NCI-H146 treated with DMSO at 0.1 percent for 48 hours (cell line): ENCODE measurements at regions not wholly inside any gene's neighbourhood (a gene's known extent, or its start where the extent isn't known, plus 50 kb on each side); places are given as distances from the start of the nearest gene placed in this dataset.
A peak's percentile ranks its signal among the peaks of the same experiment; 100 is the strongest.
"Not testable (repeated sequence)": the region's sequence is repeated elsewhere in the genome, so short reads cannot be mapped to it uniquely, and the experiment has no call there.

Experiments
- DNase-seq: peaks from one replicate; lab custom pipeline; 2025; ENCODE audit not compliant: unreplicated experiment; lab: John Stamatoyannopoulos, UW

DNA sequence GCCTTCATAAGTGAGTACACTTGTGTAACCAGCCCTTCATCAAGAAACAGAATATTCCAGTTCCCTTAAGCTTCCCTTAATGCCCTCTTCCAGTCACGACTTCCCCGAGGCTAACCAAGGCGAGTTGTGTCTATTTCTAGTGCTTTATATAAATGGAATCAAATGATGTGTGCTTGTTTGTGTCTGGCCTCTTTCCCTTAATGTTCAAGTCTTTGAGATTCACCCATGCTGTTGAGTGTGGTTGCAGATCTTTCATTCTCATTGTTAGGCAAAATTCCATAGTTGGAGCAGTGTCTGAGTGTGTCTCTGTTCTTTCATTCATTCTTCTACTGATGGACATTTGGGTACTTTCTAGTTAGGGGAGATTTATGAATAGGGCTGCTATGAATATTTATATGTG lies 135.0 kb downstream of the CEBPB start:
- DNase-seq, result no peak

DNA sequence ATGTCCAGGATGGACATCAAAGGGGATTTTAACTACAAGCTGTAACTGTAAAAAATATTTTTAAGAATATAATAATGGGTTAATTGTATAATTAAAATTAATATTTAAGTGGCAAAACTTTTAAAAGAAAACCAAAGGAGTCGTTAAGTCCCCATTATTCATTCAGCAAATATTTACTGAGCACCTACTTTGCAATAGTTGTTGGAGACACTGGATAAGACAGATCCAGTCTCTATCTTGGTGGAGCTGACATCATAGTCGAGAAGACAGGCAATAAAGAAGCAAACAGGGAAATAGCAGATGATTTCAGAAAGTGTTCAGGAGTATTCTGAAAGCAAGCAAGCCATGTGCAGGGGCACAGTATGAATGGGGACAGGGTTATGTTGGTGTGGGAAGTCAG lies 137.0 kb downstream of the CEBPB start:
- no peak for DNase-seq

- no peak for DNase-seq
Observed at GRCh38 chr20:50328222-50328979, 137.8 kb downstream of the CEBPB start.

DNA sequence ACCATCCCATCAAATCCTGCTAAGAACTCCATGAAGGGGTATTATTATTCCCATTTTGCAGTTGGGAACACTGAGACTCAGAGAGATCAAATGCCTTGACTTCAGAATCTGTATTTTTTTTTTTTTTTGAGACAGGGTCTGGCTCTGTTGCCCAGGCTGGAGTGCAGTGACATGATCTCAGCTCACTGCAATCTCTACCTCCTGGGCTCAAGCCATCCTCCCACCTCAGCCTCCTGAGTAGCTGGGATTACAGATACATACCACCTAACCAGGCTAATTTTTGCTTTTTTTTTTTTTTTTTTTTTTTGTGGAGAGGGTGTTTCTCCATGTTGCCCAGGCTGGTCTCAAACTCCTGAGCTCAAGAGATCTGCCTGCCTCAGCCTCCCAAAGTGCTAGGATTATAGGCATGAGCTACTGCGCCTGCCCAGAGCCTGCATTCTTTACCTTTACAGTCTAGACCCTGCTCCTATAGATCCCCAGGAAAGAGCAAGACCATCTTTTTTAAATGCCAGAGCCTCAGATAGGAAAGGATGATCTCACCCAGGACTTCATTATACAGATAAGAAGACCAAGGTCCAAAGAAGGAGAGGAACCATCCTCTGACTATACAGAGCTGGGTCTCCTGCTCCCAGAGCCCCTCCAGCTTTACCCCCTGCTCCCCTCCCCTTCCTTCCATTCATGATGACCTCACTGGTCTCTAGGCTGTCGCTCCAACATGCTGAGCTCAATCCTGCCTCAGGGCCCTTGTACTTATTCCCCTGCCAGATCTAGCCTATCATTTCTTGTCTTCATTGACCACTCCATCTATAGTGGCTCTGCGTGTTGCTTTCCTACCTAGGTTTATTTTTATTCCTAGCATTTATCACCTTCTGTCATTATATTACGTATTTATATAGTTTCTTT lies 138.6 kb downstream of the CEBPB start:
- DNase-seq, result no peak

DNA sequence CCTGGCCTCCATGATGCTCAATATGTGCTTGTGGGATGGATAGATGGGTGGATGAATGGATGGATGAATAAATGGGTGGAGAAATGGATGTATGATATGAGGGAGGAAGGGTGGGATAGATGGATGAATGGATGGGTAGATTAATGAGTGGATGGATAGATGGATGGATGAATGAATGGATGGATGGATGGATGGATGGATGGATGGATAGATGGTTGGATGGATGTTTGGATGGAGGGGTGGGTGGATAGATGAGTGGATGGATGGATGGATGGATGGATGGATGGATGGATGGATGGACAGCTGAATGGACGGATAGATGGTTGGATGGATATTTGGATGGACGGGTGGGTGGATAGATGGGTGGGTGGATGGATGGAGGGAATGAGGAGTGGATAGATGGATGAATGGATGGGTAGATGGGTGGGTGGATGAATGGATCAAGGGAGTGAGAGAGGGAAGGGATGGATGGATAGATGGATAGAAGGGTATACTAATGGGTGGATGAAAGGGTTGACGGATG lies 139.4 kb downstream of the CEBPB start:
- no peak for DNase-seq

DNA sequence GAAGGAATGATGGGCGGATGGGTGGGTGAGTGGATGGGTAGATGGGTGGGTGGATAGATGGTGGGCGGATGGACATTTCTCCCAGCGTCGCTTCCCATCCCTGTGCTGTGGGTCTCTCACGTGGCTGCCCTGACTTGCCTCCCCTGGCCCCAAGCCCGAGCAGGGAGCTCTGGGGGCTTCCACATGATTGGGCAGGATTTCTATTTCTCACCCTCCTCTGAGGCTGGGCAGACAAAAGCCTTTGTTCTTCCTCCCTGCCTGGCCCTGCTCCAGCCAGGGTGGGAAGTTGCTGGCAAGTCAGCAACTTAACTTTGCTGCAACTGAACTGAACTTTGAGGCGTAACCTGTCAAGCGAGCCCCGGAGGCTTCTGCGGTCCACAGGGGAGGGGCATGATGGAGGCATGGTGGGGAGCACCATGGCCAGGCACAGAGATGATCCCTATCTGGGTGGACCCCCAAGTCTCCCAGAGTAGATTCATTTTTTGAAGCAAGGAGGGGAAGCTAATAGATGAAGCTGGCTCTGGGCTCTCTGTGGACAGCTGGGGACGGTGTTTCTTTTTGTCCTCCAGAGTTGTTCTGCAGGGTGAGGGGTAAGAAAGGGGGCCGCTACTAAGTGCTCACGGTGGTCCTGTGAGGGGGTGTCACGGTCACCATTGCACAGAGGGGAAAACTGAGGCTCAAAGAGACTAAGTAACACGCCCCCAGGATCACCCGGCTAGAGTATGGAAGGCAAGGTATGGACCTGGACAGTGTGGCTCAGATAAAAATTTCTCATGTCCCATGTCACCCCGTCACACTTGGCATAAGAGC lies 140.1 kb downstream of the CEBPB start:
- DNase-seq, result no peak

- no peak for DNase-seq
Observed at GRCh38 chr20:50331469-50332363, 141.1 kb downstream of the CEBPB start.

- no peak for DNase-seq
Observed at GRCh38 chr20:50332491-50332980, 141.9 kb downstream of the CEBPB start.

GRCh38 chr20:50333131-50333670 lies 142.6 kb downstream of the CEBPB start:
- DNase-seq, result no peak

DNA sequence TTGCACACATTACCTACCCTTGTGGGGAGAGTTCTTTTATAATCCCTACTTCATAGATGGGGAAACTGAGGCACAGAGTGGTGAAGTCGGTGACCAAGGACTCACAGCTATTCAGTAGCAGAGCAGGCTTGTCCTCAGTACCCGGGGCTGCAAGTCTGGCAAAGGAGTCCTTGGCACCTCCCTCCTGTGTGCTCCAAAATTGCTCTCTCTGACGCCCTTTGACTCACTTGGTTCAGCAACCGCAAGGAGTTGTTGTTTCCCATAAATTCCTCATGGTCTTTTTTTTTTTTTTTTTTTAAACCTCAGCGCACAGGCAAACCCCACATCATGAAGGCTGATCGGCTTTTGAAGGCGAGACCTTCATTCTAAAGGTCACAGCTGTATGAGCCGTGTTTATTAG lies 143.2 kb downstream of the CEBPB start:
- DNase-seq, result no peak

- not testable (repeated sequence) for DNase-seq
Observed at GRCh38 chr20:50334512-50334911, 143.9 kb downstream of the CEBPB start.

DNA sequence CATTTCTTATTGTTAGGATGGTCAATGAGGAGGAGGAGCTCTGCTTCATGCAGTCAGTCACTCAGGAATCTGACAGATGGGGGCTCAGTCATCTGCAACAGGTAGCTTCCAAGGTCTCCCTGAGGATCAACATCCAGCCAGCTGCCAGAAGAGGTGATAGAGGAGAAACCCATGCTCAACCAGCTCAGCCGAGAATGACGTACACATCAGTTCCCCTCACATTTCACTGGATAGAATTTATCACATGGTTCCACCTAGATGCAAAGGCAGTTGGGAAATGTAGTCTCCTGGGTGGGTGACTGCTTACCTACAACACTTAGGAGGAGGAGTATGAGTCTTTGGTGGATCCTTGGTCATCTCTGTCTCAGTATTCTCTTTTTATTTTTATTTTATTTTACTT lies 144.5 kb downstream of the CEBPB start:
- DNase-seq, result peak; percentile 24

DNA sequence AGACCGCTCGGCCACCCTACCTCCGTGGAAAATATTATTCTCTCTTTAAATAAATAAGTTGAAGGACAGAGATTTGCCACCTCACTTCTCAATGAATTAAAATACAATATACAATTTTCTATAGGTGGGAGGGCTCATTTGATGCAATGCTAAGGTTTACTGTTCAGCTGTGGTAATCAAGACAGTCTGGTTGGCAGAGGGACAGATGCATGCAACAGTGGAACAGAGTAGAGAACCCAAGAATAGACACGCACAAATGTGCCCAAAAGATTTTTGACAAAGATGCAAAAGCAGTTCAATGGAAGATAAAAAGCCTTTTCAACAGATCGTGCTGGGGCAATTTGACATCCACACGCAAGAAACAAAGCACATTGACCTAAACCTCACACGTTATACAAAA lies 145.2 kb downstream of the CEBPB start:
- no peak for DNase-seq

DNA sequence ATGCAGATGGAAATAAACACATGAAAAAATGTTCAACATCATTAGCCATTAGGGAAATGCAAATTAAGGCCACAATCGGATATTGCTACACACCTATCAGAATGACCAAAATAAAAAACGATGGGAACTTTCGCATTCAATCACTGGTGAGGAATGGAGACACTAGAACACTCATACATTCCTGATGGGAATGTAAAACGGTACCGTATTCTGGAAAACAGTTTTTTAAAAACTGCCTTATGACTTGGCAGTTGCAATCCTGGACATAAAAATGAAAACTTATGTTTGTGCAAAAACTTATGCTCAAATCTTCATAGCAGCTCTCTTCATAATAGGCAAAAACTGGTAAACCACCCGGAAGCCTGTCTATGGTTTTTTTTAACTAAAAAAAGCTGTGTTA lies 146.0 kb downstream of the CEBPB start:
- DNase-seq, result no peak

DNA sequence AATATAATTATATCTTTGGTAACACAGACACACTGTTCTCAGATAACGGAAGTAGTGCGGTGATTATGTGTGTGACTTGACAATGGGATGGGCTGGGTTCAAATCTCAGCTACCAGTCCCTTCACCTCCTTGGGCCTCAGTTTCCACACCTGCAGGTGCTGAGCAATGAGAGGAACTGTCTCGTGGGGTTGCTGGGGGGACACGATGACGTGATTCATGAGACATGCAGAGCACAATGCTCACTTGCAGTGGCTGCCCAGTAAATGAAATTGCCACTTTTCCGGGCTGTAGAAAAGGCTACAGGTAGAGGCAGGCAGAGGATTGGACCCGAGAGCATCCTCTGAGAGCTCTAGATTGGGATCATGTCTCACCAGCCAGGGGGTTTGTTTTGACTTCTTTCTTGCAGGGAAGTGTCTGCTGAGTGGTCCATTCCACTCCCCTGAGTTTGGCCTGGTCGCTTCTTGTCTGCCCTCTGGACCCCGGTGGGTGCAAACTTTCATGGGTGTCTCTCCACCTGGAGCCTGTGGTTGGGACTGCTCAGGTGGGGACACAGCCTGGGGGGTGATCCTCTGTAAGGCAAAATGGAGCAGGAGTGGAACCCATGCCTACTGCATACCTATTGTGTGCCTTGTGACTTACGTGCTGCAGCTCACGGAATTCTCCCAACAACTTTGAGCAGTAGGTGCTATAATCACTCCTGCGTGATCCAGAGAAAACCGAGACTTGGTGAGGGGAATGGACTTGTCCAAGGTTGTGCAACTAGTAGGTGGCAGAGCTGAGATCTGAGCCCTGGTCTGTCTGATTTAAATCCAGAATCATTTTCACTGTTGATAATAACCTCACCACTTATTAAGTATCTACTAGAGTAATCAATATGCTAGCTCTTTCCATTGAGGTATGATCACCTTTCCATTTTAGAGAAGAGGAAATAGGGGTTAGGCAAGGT lies 147.2 kb downstream of the CEBPB start:
- DNase-seq, result no peak

GRCh38 chr20:50338479-50339391 lies 148.1 kb downstream of the CEBPB start:
- no peak for DNase-seq

GRCh38 chr20:50339466-50339901 lies 148.9 kb downstream of the CEBPB start:
- no peak for DNase-seq

GRCh38 chr20:50340541-50340940 lies 149.9 kb downstream of the CEBPB start:
- no peak for DNase-seq
